ENCODE measurements at regions not wholly inside any gene's neighbourhood (a gene's known extent, or its start where the extent isn't known, plus 50 kb on each side); places are given as distances from the start of the nearest gene placed in this dataset.

- Histone ChIP-seq H3K4me3 (ENCODE audit: low read length) (no peak overlapping the region), H3K4me2 (ENCODE audit: low read length) (no peak overlapping the region), H3K4me1 (ENCODE audit: control insufficient read depth, low read length) (no peaks in the 10 kb centered on the region), H3K27ac (ENCODE audit: low read depth, low read length) (no peak overlapping the region), H3K9me3 (ENCODE audit: control insufficient read depth, insufficient read depth, low read length) (no peaks in the 10 kb centered on the region), H4K20me1 (ENCODE audit: control insufficient read depth, insufficient read depth, low read depth, low read length) (no peaks in the 10 kb centered on the region), H3K79me2 (ENCODE audit: control insufficient read depth, low read length) (no peaks in the 10 kb centered on the region), H3K36me3 (ENCODE audit: control insufficient read depth, low read length) (no peaks in the 10 kb centered on the region), H3F3A (ENCODE audit: control insufficient read depth, insufficient read depth) (no peaks in the 10 kb centered on the region), H3K27me3 (ENCODE audit: control insufficient read depth, low read length) (no peaks in the 10 kb centered on the region), H3K9me2 (replicated peaks; ENCODE audit: control insufficient read depth, low read length) (no peaks in the 10 kb centered on the region)
- TF ChIP-seq CTCF (IDR thresholded peaks at IDR 0.05; ENCODE audit: low read depth, low read length, poor library complexity, severe bottlenecking) (no peak), EZH2phosphoT487 (IDR thresholded peaks at IDR 0.05; ENCODE audit: borderline replicate concordance, low read length) (no peak)
These were observed 217.8 kb downstream of the LRRC3B start for GRCh38 chr3:26840272-26840870.

GRCh38 chr3:26845194-26845593, 222.6 kb downstream of the LRRC3B start:
- no peak overlapping the region for H3K4me3 ChIP-seq (ENCODE audit: low read length)
- no peaks in the 10 kb centered on the region for H4K20me1 ChIP-seq (ENCODE audit: control insufficient read depth, insufficient read depth, low read depth, low read length)
- no peaks in the 10 kb centered on the region for H3K79me2 ChIP-seq (ENCODE audit: control insufficient read depth, low read length)
- no peaks in the 10 kb centered on the region for H3F3A ChIP-seq (ENCODE audit: control insufficient read depth, insufficient read depth)
- H3K27ac ChIP-seq (ENCODE audit: low read depth, low read length) = no peak overlapping the region
- no peak overlapping the region for H3K4me2 ChIP-seq (ENCODE audit: low read length)
- H3K36me3 ChIP-seq (ENCODE audit: control insufficient read depth, low read length) = no peaks in the 10 kb centered on the region
- H3K9me3 ChIP-seq (ENCODE audit: control insufficient read depth, insufficient read depth, low read length) = no peaks in the 10 kb centered on the region
- TF ChIP-seq CTCF (IDR thresholded peaks at IDR 0.05; ENCODE audit: low read depth, low read length, poor library complexity, severe bottlenecking) (no peak), EZH2phosphoT487 (IDR thresholded peaks at IDR 0.05; ENCODE audit: borderline replicate concordance, low read length) (no peak)
- no peaks in the 10 kb centered on the region for H3K4me1 ChIP-seq (ENCODE audit: control insufficient read depth, low read length)
- H3K27me3 ChIP-seq (ENCODE audit: control insufficient read depth, low read length) = no peaks in the 10 kb centered on the region
- no peaks in the 10 kb centered on the region for H3K9me2 ChIP-seq (replicated peaks; ENCODE audit: control insufficient read depth, low read length)

GRCh38 chr3:26847680-26848079, 225.1 kb downstream of the LRRC3B start:
- no peaks in the 10 kb centered on the region for H4K20me1 ChIP-seq (ENCODE audit: control insufficient read depth, insufficient read depth, low read depth, low read length)
- no peaks in the 10 kb centered on the region for H3K27me3 ChIP-seq (ENCODE audit: control insufficient read depth, low read length)
- no peaks in the 10 kb centered on the region for H3K36me3 ChIP-seq (ENCODE audit: control insufficient read depth, low read length)
- no peaks in the 10 kb centered on the region for H3F3A ChIP-seq (ENCODE audit: control insufficient read depth, insufficient read depth)
- TF ChIP-seq CTCF (IDR thresholded peaks at IDR 0.05; ENCODE audit: low read depth, low read length, poor library complexity, severe bottlenecking) = no peak
- TF ChIP-seq EZH2phosphoT487 (IDR thresholded peaks at IDR 0.05; ENCODE audit: borderline replicate concordance, low read length) = no peak
- H3K79me2 ChIP-seq (ENCODE audit: control insufficient read depth, low read length) = no peaks in the 10 kb centered on the region
- H3K9me3 ChIP-seq (ENCODE audit: control insufficient read depth, insufficient read depth, low read length) = no peaks in the 10 kb centered on the region
- H3K4me2 ChIP-seq (ENCODE audit: low read length) = no peak overlapping the region
- no peak overlapping the region for H3K4me3 ChIP-seq (ENCODE audit: low read length)
- H3K9me2 ChIP-seq (replicated peaks; ENCODE audit: control insufficient read depth, low read length) = no peaks in the 10 kb centered on the region
- H3K4me1 ChIP-seq (ENCODE audit: control insufficient read depth, low read length) = no peaks in the 10 kb centered on the region
- no peak overlapping the region for H3K27ac ChIP-seq (ENCODE audit: low read depth, low read length)

Measured in DOHH2 (cell line).